HepG2 (cell line): ENCODE measurements at regions not wholly inside any gene's neighbourhood (a gene's known extent, or its start where the extent isn't known, plus 50 kb on each side); places are given as distances from the start of the nearest gene placed in this dataset.

Source experiments
- ATAC-seq: fragments of 200-7000 bp; cut with Tn5 transposase; 3 replicates; pipeline ENCODE4 v1.9.1; 2020; ENCODE audit warnings: mild to moderate bottlenecking, moderate library complexity
- BruUV-seq: library from RNA; stranded (reverse); fragments of 400-500 nt; replicated peaks from 2 replicates; lab custom pipeline; 2021; lab: Mats Ljungman, UMichigan
- CTCF ChIA-PET: fragments of 300-600 bp; formaldehyde crosslinking; extraction: SDS; loops from one replicate; lab custom pipeline; 2021; ENCODE audit warnings: low total read pairs, inconsistent platforms, low intra/inter-chr PET ratio; lab: Yijun Ruan, JAX
- POLR2A ChIA-PET: fragments of 350-600 bp; sonication (Branson Sonifier 250); formaldehyde crosslinking; loops from one replicate; lab custom pipeline; 2020; ENCODE audit warnings: antibody characterized with exemption, inconsistent platforms; lab: Yijun Ruan, JAX
- DNase-seq: peaks from one replicate; pipeline ENCODE4 v3.0.0-alpha.2; 2015; ENCODE audit warnings: low spot score
- FAIRE-seq: peaks from 3 replicates; lab custom pipeline; 2011; peaks lifted over from hg19 to GRCh38; lab: Jason Lieb, UNC
- H2AFZ ChIP-seq: one replicate; pipeline ENCODE4 v1.6.1; 2011; ENCODE audit warnings: low read length, inconsistent platforms
- H3K27ac ChIP-seq: fragments of 300-600 bp; 3 replicates; pipeline ENCODE4 v1.8.0; 2011; ENCODE audit warnings: mixed run types, mild to moderate bottlenecking, mixed read lengths, low read length, inconsistent platforms; ENCODE audit not compliant: insufficient read depth; ENCODE audit errors: extremely low read length
- H3K27me3 ChIP-seq, 2 experiments: fragments of 200-600 bp in 1 of 2; 2 replicates in 1 of 2; 3 replicates in 1 of 2; pipeline versions ENCODE4 v1.6.0 to v1.8.0; 2011; ENCODE audit warnings: low read length in 2 of 2, mild to moderate bottlenecking in 2 of 2, moderate library complexity in 2 of 2, inconsistent platforms in 1 of 2; ENCODE audit not compliant: insufficient read depth in 2 of 2, control insufficient read depth in 1 of 2
- H3K36me3 ChIP-seq, 2 experiments: fragments of 200-600 bp in 1 of 2; replicated peaks in 1 of 2; 2 replicates in 1 of 2; 3 replicates in 1 of 2; pipeline versions ENCODE4 v1.5.1 to v1.8.0; 2011; ENCODE audit warnings: low read length in 2 of 2, inconsistent platforms in 1 of 2; ENCODE audit not compliant: insufficient read depth in 2 of 2, control insufficient read depth in 1 of 2
- H3K4me1 ChIP-seq: 2 replicates; pipeline ENCODE4 v1.5.1; 2012; ENCODE audit warnings: low read length, inconsistent platforms; ENCODE audit not compliant: insufficient read depth
- H3K4me2 ChIP-seq: 2 replicates; pipeline ENCODE4 v1.6.0; 2011; ENCODE audit warnings: low read depth, low read length, inconsistent platforms
- H3K4me3 ChIP-seq, 3 experiments: fragments of 200-600 bp in 1 of 3; sonication (generic), shearing (Covaris generic) in 1 of 3; replicated peaks in 1 of 3; 2 replicates each; pipeline ENCODE4 v1.5.1; 2011 to 2016; ENCODE audit warnings: low read length in 3 of 3, inconsistent platforms in 2 of 3, low read depth in 2 of 3, mild to moderate bottlenecking in 2 of 3, control low read depth in 1 of 3, mixed read lengths in 1 of 3; ENCODE audit not compliant: insufficient read depth in 1 of 3
- H3K79me2 ChIP-seq: one replicate; pipeline ENCODE4 v1.6.1; 2011; ENCODE audit warnings: low read length, inconsistent platforms; ENCODE audit not compliant: insufficient read depth
- H3K9ac ChIP-seq: 2 replicates; pipeline ENCODE4 v1.6.0; 2011; ENCODE audit warnings: mild to moderate bottlenecking, low read depth, low read length, inconsistent platforms; ENCODE audit not compliant: insufficient read depth
- H3K9me3 ChIP-seq: 2 replicates; pipeline ENCODE4 v1.5.1; 2012; ENCODE audit warnings: mild to moderate bottlenecking, low read length
- H4K20me1 ChIP-seq: 2 replicates; pipeline ENCODE4 v1.6.0; 2011; ENCODE audit warnings: inconsistent platforms, mild to moderate bottlenecking, low read length, moderate library complexity; ENCODE audit not compliant: insufficient read depth
- JDP2 ChIP-seq: sonication (generic); formaldehyde crosslinking; IDR thresholded peaks from 2 replicates; pipeline ENCODE4 v1.8.1; 2022; ENCODE audit warnings: missing genetic modification reagents, borderline replicate concordance
- JUNB ChIP-seq: sonication (generic); formaldehyde crosslinking; IDR thresholded peaks from 2 replicates; pipeline ENCODE4 v1.8.0; 2022; ENCODE audit warnings: missing genetic modification reagents, mild to moderate bottlenecking, borderline replicate concordance
- KAT7 ChIP-seq: IDR thresholded peaks from 2 replicates; pipeline ENCODE4 v1.6.1; 2018; ENCODE audit warnings: borderline replicate concordance, missing compliant biosample characterization
- MBNL3 ChIP-seq: fragments of 250-450 bp; sonication (Bioruptor Pico); conservative IDR thresholded peaks from 2 replicates; pipeline ENCODE4 v1.8.0; 2022; ENCODE audit warnings: mild to moderate bottlenecking, inconsistent platforms
- NFATC3 ChIP-seq: sonication (generic); formaldehyde crosslinking; IDR thresholded peaks from 2 replicates; pipeline ENCODE4 v1.5.1; 2020; ENCODE audit warnings: mild to moderate bottlenecking, missing genetic modification reagents
- REXO4 ChIP-seq: sonication (generic); formaldehyde crosslinking; IDR thresholded peaks from 2 replicates; pipeline ENCODE4 v1.8.0; 2022; ENCODE audit warnings: missing genetic modification reagents, mild to moderate bottlenecking, borderline replicate concordance
- SMYD3 ChIP-seq: sonication (generic); formaldehyde crosslinking; IDR thresholded peaks from 2 replicates; pipeline ENCODE4 v1.8.1; 2023; ENCODE audit warnings: mild to moderate bottlenecking, missing genetic modification reagents
- UBTF ChIP-seq: sonication (generic); formaldehyde crosslinking; IDR thresholded peaks from 2 replicates; pipeline ENCODE4 v1.4.0; 2020; ENCODE audit warnings: mild to moderate bottlenecking, missing genetic modification reagents
- ZSCAN20 ChIP-seq: sonication (generic); formaldehyde crosslinking; IDR thresholded peaks from 2 replicates; pipeline ENCODE4 v1.4.0; 2020; ENCODE audit warnings: missing genetic modification reagents, mild to moderate bottlenecking, borderline replicate concordance
- WGBS: methylation state at CpG from one replicate; pipeline ENCODE4 v1.1.6; 2017; ENCODE audit warnings: low lambda C conversion rate; 5-methylcytosine and 5-hydroxymethylcytosine counted together
- in situ Hi-C: cut with HindIII; loops from 2 replicates; pipeline ENCODE4 v1.10.0; 2017; ENCODE audit warnings: low pct_unique_long_range_greater_than_20kb; ENCODE audit not compliant: extremely low pct_ligation_motif_present
- intact Hi-C: fragments of 100-400 bp; cut with micrococcal nuclease; formaldehyde crosslinking; loops from one replicate; pipeline ENCODE4 v1.10.0; 2022; ENCODE audit not compliant: unreplicated experiment

GRCh38 chr10:106327747-106328146 lies 836.8 kb downstream of the SORCS1 start:
- Histone ChIP-seq H3K4me3 (no peak overlapping the region), H3K4me1 (no peaks in the 10 kb centered on the region), H4K20me1 (no peaks in the 10 kb centered on the region), H3K4me2 (no peak overlapping the region), H3K27me3 (no peaks in the 10 kb centered on the region), H3K9ac (no peak overlapping the region), H3K9me3 (peaks cover 94% of the 10 kb centered on the region), H3K27ac (no peak overlapping the region), H2AFZ (no peak overlapping the region), H3K79me2 (no peaks in the 10 kb centered on the region), H3K36me3 (no peaks in the 10 kb centered on the region)
- TF ChIP-seq KAT7 (CRISPR knock-in tag), result no peak
- TF ChIP-seq REXO4 (CRISPR knock-in tag), result no peak
- TF ChIP-seq UBTF (CRISPR knock-in tag), result no peak
- TF ChIP-seq JUNB, result no peak
- no peak for TF ChIP-seq JDP2 (CRISPR knock-in tag)
- TF ChIP-seq NFATC3 (CRISPR knock-in tag), result no peak
- TF ChIP-seq MBNL3, result no peak
- FAIRE-seq (no peak), ATAC-seq (no peak), DNase-seq (no peak)
- BruUV-seq, result no TSS peak
- WGBS, result 12% methylated on average over 3 of the region's 3 CpGs
- CTCF ChIA-PET, result no interaction called here
- POLR2A ChIA-PET, result no interaction called here
- intact Hi-C loops (no loop called here), in situ Hi-C loops (no loop called here)

GRCh38 chr10:106320876-106321275 lies 843.6 kb downstream of the SORCS1 start:
- CTCF ChIA-PET, result no interaction called here
- no peak overlapping the region for H2AFZ ChIP-seq
- no TSS peak for BruUV-seq
- POLR2A ChIA-PET, result no interaction called here
- H3K9me3 ChIP-seq, result peaks cover 63% of the 10 kb centered on the region
- TF ChIP-seq ZSCAN20 (CRISPR knock-in tag) (no peak), SMYD3 (CRISPR knock-in tag) (no peak)
- no peaks in the 10 kb centered on the region for H3K4me1 ChIP-seq
- no peak overlapping the region for H3K27ac ChIP-seq
- H3K9ac ChIP-seq, result no peak overlapping the region
- WGBS, result 0% methylated on average over 2 of the region's 3 CpGs
- H4K20me1 ChIP-seq, result no peaks in the 10 kb centered on the region
- no peaks in the 10 kb centered on the region for H3K79me2 ChIP-seq
- in situ Hi-C loops, result no loop called here
- no peaks in the 10 kb centered on the region for H3K36me3 ChIP-seq
- no peaks in the 10 kb centered on the region for H3K27me3 ChIP-seq
- H3K4me2 ChIP-seq, result no peak overlapping the region
- ATAC-seq, result no peak
- no peak overlapping the region for H3K4me3 ChIP-seq
- FAIRE-seq, result no peak
- DNase-seq, result no peak
- intact Hi-C loops, result no loop called here
